Glomerular endothelial cell (primary cell): ENCODE measurements at regions not wholly inside any gene's neighbourhood (a gene's known extent, or its start where the extent isn't known, plus 50 kb on each side); places are given as distances from the start of the nearest gene placed in this dataset.

ENCODE experiments used
- DNase-seq: peaks from one replicate; pipeline ENCODE4 v3.0.0-alpha.2; 2011; ENCODE audit warnings: low read depth, low spot score; ENCODE audit errors: extremely low read depth

GRCh38 chr21:35337573-35337972, 288.5 kb upstream of the RUNX1 start:
- DNase-seq, result no peak

- no peak for DNase-seq
These were observed 287.4 kb upstream of the RUNX1 start for GRCh38 chr21:35336534-35336933.

GRCh38 chr21:35335951-35336446, 286.9 kb upstream of the RUNX1 start:
- DNase-seq, result no peak

GRCh38 chr21:35333831-35334618, 284.9 kb upstream of the RUNX1 start:
- no peak for DNase-seq

- DNase-seq, result no peak
These were observed 283.8 kb upstream of the RUNX1 start for GRCh38 chr21:35332841-35333426.

GRCh38 chr21:35329940-35330660, 281.0 kb upstream of the RUNX1 start:
- no peak for DNase-seq

- DNase-seq, result no peak
These were observed 279.9 kb upstream of the RUNX1 start for GRCh38 chr21:35328856-35329455.

GRCh38 chr21:35326677-35327076, 277.6 kb upstream of the RUNX1 start:
- no peak for DNase-seq

GRCh38 chr21:35325953-35326352, 276.9 kb upstream of the RUNX1 start:
- no peak for DNase-seq

- DNase-seq, result no peak
These were observed 275.5 kb upstream of the RUNX1 start for GRCh38 chr21:35324372-35325220.

- DNase-seq, result no peak
These were observed 274.8 kb upstream of the RUNX1 start for GRCh38 chr21:35323947-35324346.

GRCh38 chr21:35321322-35322200, 272.5 kb upstream of the RUNX1 start:
- no peak for DNase-seq

GRCh38 chr21:35319684-35320283, 270.7 kb upstream of the RUNX1 start:
- DNase-seq, result no peak

GRCh38 chr21:35316933-35317332, 267.8 kb upstream of the RUNX1 start:
- DNase-seq, result no peak

- no peak for DNase-seq
These were observed 267.4 kb upstream of the RUNX1 start for GRCh38 chr21:35316456-35316855.

GRCh38 chr21:35314857-35315582, 265.9 kb upstream of the RUNX1 start:
- DNase-seq, result no peak

GRCh38 chr21:35311985-35312384, 262.9 kb upstream of the RUNX1 start:
- DNase-seq, result no peak

GRCh38 chr21:35309316-35309715, 260.2 kb upstream of the RUNX1 start:
- no peak for DNase-seq
